HG03520 (cell line): ENCODE measurements at regions not wholly inside any gene's neighbourhood (a gene's known extent, or its start where the extent isn't known, plus 50 kb on each side); places are given as distances from the start of the nearest gene placed in this dataset.

ENCODE experiments used
- ATAC-seq: cut with Tn5 transposase; IDR thresholded peaks from one replicate; pipeline ENCODE4 v1.9.1; 2021; ENCODE audit warnings: mild to moderate bottlenecking, moderate library complexity; ENCODE audit not compliant: unreplicated experiment

GRCh38 chr1:182295697-182296096, 95.9 kb downstream of the GLUL start:
- ATAC-seq: no peak

GRCh38 chr1:182293119-182293589, 98.4 kb downstream of the GLUL start:
- no peak for ATAC-seq

GRCh38 chr1:182292193-182292741, 99.3 kb downstream of the GLUL start:
- ATAC-seq: no peak

GRCh38 chr1:182291584-182292192, 99.9 kb downstream of the GLUL start:
- ATAC-seq: no peak

- no peak for ATAC-seq
These were observed 102.6 kb downstream of the GLUL start for GRCh38 chr1:182288749-182289604.

- ATAC-seq: no peak
These were observed 104.8 kb downstream of the GLUL start for GRCh38 chr1:182286761-182287160.

GRCh38 chr1:182283746-182284544, 107.6 kb downstream of the GLUL start:
- ATAC-seq: no peak

- no peak for ATAC-seq
These were observed 110.0 kb downstream of the GLUL start for GRCh38 chr1:182281541-182281940.

GRCh38 chr1:182280504-182280900, 111.1 kb downstream of the GLUL start:
- no peak for ATAC-seq

GRCh38 chr1:182279724-182280503, 111.7 kb downstream of the GLUL start:
- no peak for ATAC-seq

- no peak for ATAC-seq
These were observed 112.3 kb downstream of the GLUL start for GRCh38 chr1:182279302-182279701.

- ATAC-seq: no peak
These were observed 113.2 kb downstream of the GLUL start for GRCh38 chr1:182278144-182279054.

GRCh38 chr1:182275271-182275670, 116.3 kb downstream of the GLUL start:
- ATAC-seq: no peak

- ATAC-seq: no peak
These were observed 117.0 kb downstream of the GLUL start for GRCh38 chr1:182274618-182275017.

GRCh38 chr1:182270731-182271130, 120.9 kb downstream of the GLUL start:
- ATAC-seq: no peak

- no peak for ATAC-seq
These were observed 122.5 kb downstream of the GLUL start for GRCh38 chr1:182269097-182269496.

- ATAC-seq: no peak
These were observed 122.9 kb downstream of the GLUL start for GRCh38 chr1:182268669-182269068.

GRCh38 chr1:182264185-182264584, 127.4 kb downstream of the GLUL start:
- ATAC-seq: no peak

GRCh38 chr1:182263706-182264105, 127.9 kb downstream of the GLUL start:
- ATAC-seq: no peak
